Upper lobe of left lung (tissue), 6 donors: ENCODE measurements at regions not wholly inside any gene's neighbourhood (a gene's known extent, or its start where the extent isn't known, plus 50 kb on each side); places are given as distances from the start of the nearest gene placed in this dataset.

ENCODE experiments used
- ATAC-seq, 2 donors: fragments of 200-7000 bp; cut with Tn5 transposase; one replicate each; pipeline ENCODE4 v1.9.1; 2022; ENCODE audit warnings: mild to moderate bottlenecking in 2 of 2, moderate library complexity in 2 of 2; ENCODE audit not compliant: low FRiP score in 2 of 2
- DNase-seq, 2 donors: peaks; one replicate each; pipeline ENCODE4 v3.0.0-alpha.2; 2019 to 2020
- H3K27ac ChIP-seq, 4 donors: fragments of 200-600 bp; sonication (generic); one replicate each; pipeline ENCODE4 v1.5.1; 2016 to 2019
- H3K27me3 ChIP-seq, 4 donors: fragments of 200-600 bp; sonication (generic); one replicate each; pipeline ENCODE4 v1.5.1; 2017 to 2019
- H3K36me3 ChIP-seq, 4 donors: fragments of 200-600 bp; sonication (generic); one replicate each; pipeline ENCODE4 v1.5.1; 2016 to 2019
- H3K4me1 ChIP-seq, 4 donors: fragments of 200-600 bp; sonication (generic); one replicate each; pipeline ENCODE4 v1.5.1; 2018 to 2019
- H3K4me3 ChIP-seq, 4 donors: fragments of 200-600 bp; sonication (generic); one replicate each; pipeline ENCODE4 v1.5.1; 2017 to 2019; ENCODE audit warnings: mild to moderate bottlenecking in 2 of 4, moderate library complexity in 1 of 4
- H3K9me3 ChIP-seq, 4 donors: fragments of 200-600 bp; sonication (generic); one replicate each; pipeline ENCODE4 v1.5.1; 2018 to 2019
- EP300 ChIP-seq, 4 donors: sonication (generic); formaldehyde crosslinking; IDR thresholded peaks; one replicate each; pipeline ENCODE4 v1.5.1; 2017; ENCODE audit warnings: antibody characterized with exemption in 4 of 4, control low read depth in 2 of 4
- POLR2A ChIP-seq, 4 donors: fragments of 450-650 bp; IDR thresholded peaks; one replicate each; pipeline ENCODE4 v1.5.1; 2016 to 2017; ENCODE audit warnings: antibody characterized with exemption in 4 of 4, mild to moderate bottlenecking in 2 of 4
- POLR2AphosphoS5 ChIP-seq, 2 donors: sonication (generic); formaldehyde crosslinking; IDR thresholded peaks; one replicate each; pipeline ENCODE4 v1.5.1; 2017; ENCODE audit warnings: antibody characterized with exemption in 2 of 2
- WGBS, 2 donors: methylation state at CpG; one replicate each; pipeline ENCODE4 v1.1.5; 2017 to 2018; 5-methylcytosine and 5-hydroxymethylcytosine counted together
- TF ChIP-seq, protein P1 (sequence below), 6 experiments: fragments of 450-650 bp in 4 of 6; fragments of 200-600 bp in 2 of 6; sonication (generic) in 2 of 6; IDR thresholded peaks; one replicate each; pipeline ENCODE4 v1.5.1; 2016 to 2019; ENCODE audit warnings: antibody characterized with exemption in 6 of 6
- donor health status: DM: no; HTN: no; CAD: no; lungs with moderate emphysema.
- donor health status: DM: no; HTN: yes; CAD: no; lungs with severe emphysema.

- no peak for DNase-seq
- H3K4me1 ChIP-seq: no peaks in the 10 kb centered on the region
- peak in 1 of 2 donors; percentile 81 for ATAC-seq
- no peak overlapping the region for H3K4me3 ChIP-seq
- TF ChIP-seq POLR2A (IDR thresholded peaks at IDR 0.05): no peak
- TF ChIP-seq, protein P1, sequence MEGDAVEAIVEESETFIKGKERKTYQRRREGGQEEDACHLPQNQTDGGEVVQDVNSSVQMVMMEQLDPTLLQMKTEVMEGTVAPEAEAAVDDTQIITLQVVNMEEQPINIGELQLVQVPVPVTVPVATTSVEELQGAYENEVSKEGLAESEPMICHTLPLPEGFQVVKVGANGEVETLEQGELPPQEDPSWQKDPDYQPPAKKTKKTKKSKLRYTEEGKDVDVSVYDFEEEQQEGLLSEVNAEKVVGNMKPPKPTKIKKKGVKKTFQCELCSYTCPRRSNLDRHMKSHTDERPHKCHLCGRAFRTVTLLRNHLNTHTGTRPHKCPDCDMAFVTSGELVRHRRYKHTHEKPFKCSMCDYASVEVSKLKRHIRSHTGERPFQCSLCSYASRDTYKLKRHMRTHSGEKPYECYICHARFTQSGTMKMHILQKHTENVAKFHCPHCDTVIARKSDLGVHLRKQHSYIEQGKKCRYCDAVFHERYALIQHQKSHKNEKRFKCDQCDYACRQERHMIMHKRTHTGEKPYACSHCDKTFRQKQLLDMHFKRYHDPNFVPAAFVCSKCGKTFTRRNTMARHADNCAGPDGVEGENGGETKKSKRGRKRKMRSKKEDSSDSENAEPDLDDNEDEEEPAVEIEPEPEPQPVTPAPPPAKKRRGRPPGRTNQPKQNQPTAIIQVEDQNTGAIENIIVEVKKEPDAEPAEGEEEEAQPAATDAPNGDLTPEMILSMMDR (IDR thresholded peaks at IDR 0.05): peak; percentile 43 to 79 (median 62)
- no peaks in the 10 kb centered on the region for H3K27me3 ChIP-seq
- H3K27ac ChIP-seq: no peak overlapping the region
- no peaks in the 10 kb centered on the region for H3K9me3 ChIP-seq
- H3K36me3 ChIP-seq: no peaks in the 10 kb centered on the region
- WGBS, 2 donors: 29% methylated on average over 5 of the region's 5 CpGs
These were observed 101.1 kb upstream of the DCD start for GRCh38 chr12:54749191-54749818.

DNA sequence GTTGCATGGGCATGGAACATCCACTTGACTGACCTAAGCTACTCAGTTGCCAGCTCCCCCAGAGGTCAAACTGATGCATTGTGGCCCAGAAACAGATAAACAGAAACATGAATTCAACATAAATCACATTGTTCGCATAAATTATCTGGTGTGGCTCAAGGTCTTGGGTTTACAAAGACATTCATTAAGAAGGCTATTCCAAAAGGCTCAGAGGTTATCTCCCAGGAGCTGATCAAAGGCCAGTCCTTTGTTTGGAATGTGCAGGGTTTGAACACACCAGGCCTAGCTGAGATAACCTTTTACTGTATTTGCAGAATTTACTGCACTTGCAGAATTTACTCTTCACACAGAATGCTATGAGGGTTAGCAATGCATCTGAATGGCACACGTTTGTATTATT lies 96.4 kb upstream of the DCD start:
- H3K4me3 ChIP-seq: no peak overlapping the region
- no peak overlapping the region for H3K27ac ChIP-seq
- H3K27me3 ChIP-seq: no peaks in the 10 kb centered on the region
- H3K36me3 ChIP-seq: no peaks in the 10 kb centered on the region
- ATAC-seq: no peak
- DNase-seq: no peak
- no peaks in the 10 kb centered on the region for H3K4me1 ChIP-seq
- H3K9me3 ChIP-seq: no peaks in the 10 kb centered on the region
- TF ChIP-seq POLR2AphosphoS5 (IDR thresholded peaks at IDR 0.05): no peak
- no peak for TF ChIP-seq POLR2A (IDR thresholded peaks at IDR 0.05)
- TF ChIP-seq EP300 (IDR thresholded peaks at IDR 0.05): no peak
- TF ChIP-seq, protein P1 (IDR thresholded peaks at IDR 0.05): no peak
- 39 to 62% methylated on average over 2 of the region's 2 CpGs for WGBS, 2 donors

- no peaks in the 10 kb centered on the region for H3K27me3 ChIP-seq
- H3K36me3 ChIP-seq: no peaks in the 10 kb centered on the region
- DNase-seq (no peak), ATAC-seq (no peak)
- no peaks in the 10 kb centered on the region for H3K9me3 ChIP-seq
- TF ChIP-seq, protein P1 (IDR thresholded peaks at IDR 0.05): no peak
- no peak for TF ChIP-seq EP300 (IDR thresholded peaks at IDR 0.05)
- TF ChIP-seq POLR2AphosphoS5 (IDR thresholded peaks at IDR 0.05): no peak
- no peak for TF ChIP-seq POLR2A (IDR thresholded peaks at IDR 0.05)
- H3K4me1 ChIP-seq: no peaks in the 10 kb centered on the region
- no peak overlapping the region for H3K27ac ChIP-seq
- 76 to 86% methylated on average over 1 of the region's 1 CpG for WGBS, 2 donors
- no peak overlapping the region for H3K4me3 ChIP-seq
These were observed 92.7 kb upstream of the DCD start for GRCh38 chr12:54740882-54741281.

DNA sequence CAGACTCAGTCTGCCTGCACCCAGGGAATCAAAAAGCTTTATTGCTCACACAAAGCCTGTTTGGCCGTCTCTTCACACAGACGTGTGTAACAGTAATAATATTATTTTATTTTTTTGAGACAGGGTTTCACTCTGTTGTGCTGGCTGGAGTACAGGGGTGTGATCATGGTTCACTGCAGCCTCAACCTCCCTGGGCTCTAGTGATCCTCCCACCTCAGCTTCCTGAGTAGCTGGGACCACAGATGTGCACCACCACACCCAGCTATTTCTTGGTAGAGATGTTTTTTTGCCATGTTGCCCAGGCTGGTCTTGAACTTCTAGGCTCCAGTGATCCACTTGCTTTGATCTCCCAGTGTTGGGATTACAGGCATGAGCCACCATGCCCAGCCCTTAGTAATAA lies 88.4 kb upstream of the DCD start:
- Histone ChIP-seq H3K4me1 (no peaks in the 10 kb centered on the region), H3K27ac (no peak overlapping the region), H3K27me3 (no peaks in the 10 kb centered on the region), H3K36me3 (no peaks in the 10 kb centered on the region), H3K4me3 (no peak overlapping the region), H3K9me3 (no peaks in the 10 kb centered on the region)
- no peak for DNase-seq
- TF ChIP-seq, protein P1 (IDR thresholded peaks at IDR 0.05): no peak
- TF ChIP-seq EP300 (IDR thresholded peaks at IDR 0.05) (no peak), POLR2A (IDR thresholded peaks at IDR 0.05) (no peak), POLR2AphosphoS5 (IDR thresholded peaks at IDR 0.05) (no peak)
- 81 to 84% methylated on average over 2 of the region's 2 CpGs for WGBS, 2 donors
- ATAC-seq: no peak

- 87 to 88% methylated on average over 4 of the region's 4 CpGs for WGBS, 2 donors
- H3K4me1 ChIP-seq: no peaks in the 10 kb centered on the region
- no peak for ATAC-seq
- TF ChIP-seq, protein P1 (IDR thresholded peaks at IDR 0.05): no peak
- TF ChIP-seq EP300 (IDR thresholded peaks at IDR 0.05) (no peak), POLR2AphosphoS5 (IDR thresholded peaks at IDR 0.05) (no peak), POLR2A (IDR thresholded peaks at IDR 0.05) (no peak)
- H3K27me3 ChIP-seq: no peaks in the 10 kb centered on the region
- H3K27ac ChIP-seq: no peak overlapping the region
- no peak overlapping the region for H3K4me3 ChIP-seq
- H3K36me3 ChIP-seq: no peaks in the 10 kb centered on the region
- DNase-seq: no peak
- H3K9me3 ChIP-seq: no peaks in the 10 kb centered on the region
These were observed 86.2 kb upstream of the DCD start for GRCh38 chr12:54734196-54734950.
